PC-3 (cell line): ENCODE measurements at regions not wholly inside any gene's neighbourhood (a gene's known extent, or its start where the extent isn't known, plus 50 kb on each side); places are given as distances from the start of the nearest gene placed in this dataset.

ENCODE experiments used
- CTCF ChIP-seq: fragments of 300-600 bp; sonication (generic); conservative IDR thresholded peaks from 2 replicates; pipeline ENCODE4 v1.5.1; 2017; ENCODE audit warnings: antibody characterized with exemption, low read depth, mild to moderate bottlenecking, low read length
- EZH2phosphoT487 ChIP-seq: fragments of 300-600 bp; sonication (generic); IDR thresholded peaks from 2 replicates; pipeline ENCODE4 v1.6.1; 2018; ENCODE audit warnings: mild to moderate bottlenecking, antibody characterized with exemption, low read length, borderline replicate concordance

GRCh38 chr3:6721491-6721890 lies 139.4 kb upstream of the GRM7 start:
- no peak for TF ChIP-seq CTCF
- no peak for TF ChIP-seq EZH2phosphoT487
